CD4-positive, alpha-beta T cell (primary cell): ENCODE measurements at regions not wholly inside any gene's neighbourhood (a gene's known extent, or its start where the extent isn't known, plus 50 kb on each side); places are given as distances from the start of the nearest gene placed in this dataset.

Experiments used
- ATAC-seq: fragments of 200-7000 bp; cut with Tn5 transposase; one replicate; pipeline ENCODE4 v1.10.0; 2022; ENCODE audit warnings: mild to moderate bottlenecking; ENCODE audit not compliant: poor library complexity
- CTCF ChIA-PET: fragments of 350-600 bp; sonication (Branson Sonifier 250); formaldehyde crosslinking; loops from one replicate; lab custom pipeline; 2021; ENCODE audit warnings: antibody characterized with exemption, inconsistent platforms; lab: Charles Lee
- POLR2A ChIA-PET: fragments of 350-600 bp; sonication (Branson Sonifier 250); formaldehyde crosslinking; loops from one replicate; lab custom pipeline; 2021; ENCODE audit warnings: antibody characterized with exemption, inconsistent platforms; lab: Charles Lee
- DNase-seq, 14 experiments: peaks; one replicate each; pipeline ENCODE4 v3.0.0-alpha.2; 2013 to 2020; ENCODE audit warnings: mixed read lengths in 2 of 14
- H3K27ac ChIP-seq, 2 donors: one replicate each; pipeline versions ENCODE4 v1.5.1 to v1.7.0; 2013; ENCODE audit warnings: low read length in 2 of 2, low read depth in 1 of 2, mild to moderate bottlenecking in 1 of 2
- H3K27me3 ChIP-seq, 2 experiments: 1 replicate in 1 of 2; 2 replicates in 1 of 2; pipeline versions ENCODE4 v1.6.1 to v1.7.0; 2013; ENCODE audit warnings: low read length in 2 of 2, control low read depth in 1 of 2, mild to moderate bottlenecking in 1 of 2, moderate library complexity in 1 of 2; ENCODE audit not compliant: insufficient read depth in 2 of 2, control insufficient read depth in 1 of 2
- H3K36me3 ChIP-seq: one replicate; pipeline ENCODE4 v1.6.1; 2013; ENCODE audit warnings: low read length, control low read depth; ENCODE audit not compliant: insufficient read depth
- H3K4me1 ChIP-seq: one replicate; pipeline ENCODE4 v1.6.1; 2013; ENCODE audit warnings: low read length, control low read depth; ENCODE audit not compliant: insufficient read depth
- H3K4me3 ChIP-seq: one replicate; pipeline ENCODE4 v1.5.1; 2013; ENCODE audit warnings: mild to moderate bottlenecking, low read length, moderate library complexity
- H3K9me3 ChIP-seq, 2 experiments: 1 replicate in 1 of 2; 2 replicates in 1 of 2; pipeline versions ENCODE4 v1.6.1 to v1.7.0; 2013; ENCODE audit warnings: low read length in 2 of 2, mild to moderate bottlenecking in 2 of 2, control low read depth in 1 of 2, moderate library complexity in 1 of 2; ENCODE audit not compliant: control insufficient read depth in 1 of 2, insufficient read depth in 1 of 2
- H3K27ac Mint-ChIP-seq: one replicate; pipeline ENCODE4 v1.8.0; 2020; ENCODE audit warnings: mixed read lengths
- H3K27me3 Mint-ChIP-seq: one replicate; pipeline ENCODE4 v1.8.0; 2021; ENCODE audit warnings: mixed read lengths
- H3K36me3 Mint-ChIP-seq: one replicate; pipeline ENCODE4 v1.8.0; 2021; ENCODE audit warnings: low read depth, mixed read lengths
- H3K4me1 Mint-ChIP-seq: one replicate; pipeline ENCODE4 v1.8.0; 2021; ENCODE audit warnings: low read depth, mixed read lengths
- H3K4me3 Mint-ChIP-seq: one replicate; pipeline ENCODE4 v1.8.0; 2020; ENCODE audit warnings: mild to moderate bottlenecking, mixed read lengths
- H3K9me3 Mint-ChIP-seq: one replicate; pipeline ENCODE4 v1.8.0; 2020; ENCODE audit warnings: mixed read lengths
- intact Hi-C, 2 experiments: fragments of 100-400 bp; cut with DNase I in 1 of 2; cut with micrococcal nuclease in 1 of 2; formaldehyde crosslinking; loops; one replicate each; pipeline versions ENCODE4 v1.15.1 to v1.9.0; 2023 to 2025; cut with DNase I, micrococcal nuclease
- TF ChIP-seq, protein P1 (sequence below): fragments of 200-600 bp; IDR thresholded peaks from one replicate; pipeline ENCODE4 v1.8.0; 2022; ENCODE audit warnings: antibody characterized with exemption, mild to moderate bottlenecking

DNA sequence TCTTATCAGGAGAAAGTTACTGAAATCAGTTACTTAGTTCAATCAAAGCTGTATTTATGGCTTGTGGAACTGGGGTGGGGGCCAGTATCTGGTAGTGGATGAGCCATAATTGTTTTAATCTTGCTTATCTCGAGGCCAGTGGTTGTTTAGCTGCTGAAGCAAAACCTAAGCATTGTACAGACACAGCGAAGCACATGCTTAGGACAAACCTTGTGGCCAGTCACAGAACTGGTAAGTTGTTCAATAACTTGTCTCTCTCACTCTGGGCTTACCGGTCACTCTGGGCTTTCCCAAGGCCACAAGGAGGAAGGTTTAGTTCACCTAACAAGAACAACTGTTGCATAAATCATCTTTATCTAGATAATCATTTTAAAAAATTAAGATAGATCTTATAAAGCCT is 296.6 kb upstream of the NETO1 start:
- H3K36me3 Mint-ChIP-seq: no peaks in the 10 kb centered on the region
- H3K27ac Mint-ChIP-seq: no peak overlapping the region
- ChIA-PET CTCF (no interaction called here), POLR2A (no interaction called here)
- ATAC-seq (no peak), DNase-seq (no peak)
- Histone ChIP-seq H3K27me3 (no peaks in the 10 kb centered on the region), H3K27ac (no peak overlapping the region), H3K4me1 (no peaks in the 10 kb centered on the region), H3K9me3 (peaks cover 0 to 3% of the 10 kb centered on the region in 2 experiments), H3K36me3 (no peaks in the 10 kb centered on the region), H3K4me3 (no peak overlapping the region)
- H3K4me1 Mint-ChIP-seq: no peaks in the 10 kb centered on the region
- H3K4me3 Mint-ChIP-seq: no peak overlapping the region
- intact Hi-C loops: no loop called here
- H3K9me3 Mint-ChIP-seq: peaks cover 11% of the 10 kb centered on the region
- H3K27me3 Mint-ChIP-seq: no peaks in the 10 kb centered on the region
- TF ChIP-seq, protein P1, sequence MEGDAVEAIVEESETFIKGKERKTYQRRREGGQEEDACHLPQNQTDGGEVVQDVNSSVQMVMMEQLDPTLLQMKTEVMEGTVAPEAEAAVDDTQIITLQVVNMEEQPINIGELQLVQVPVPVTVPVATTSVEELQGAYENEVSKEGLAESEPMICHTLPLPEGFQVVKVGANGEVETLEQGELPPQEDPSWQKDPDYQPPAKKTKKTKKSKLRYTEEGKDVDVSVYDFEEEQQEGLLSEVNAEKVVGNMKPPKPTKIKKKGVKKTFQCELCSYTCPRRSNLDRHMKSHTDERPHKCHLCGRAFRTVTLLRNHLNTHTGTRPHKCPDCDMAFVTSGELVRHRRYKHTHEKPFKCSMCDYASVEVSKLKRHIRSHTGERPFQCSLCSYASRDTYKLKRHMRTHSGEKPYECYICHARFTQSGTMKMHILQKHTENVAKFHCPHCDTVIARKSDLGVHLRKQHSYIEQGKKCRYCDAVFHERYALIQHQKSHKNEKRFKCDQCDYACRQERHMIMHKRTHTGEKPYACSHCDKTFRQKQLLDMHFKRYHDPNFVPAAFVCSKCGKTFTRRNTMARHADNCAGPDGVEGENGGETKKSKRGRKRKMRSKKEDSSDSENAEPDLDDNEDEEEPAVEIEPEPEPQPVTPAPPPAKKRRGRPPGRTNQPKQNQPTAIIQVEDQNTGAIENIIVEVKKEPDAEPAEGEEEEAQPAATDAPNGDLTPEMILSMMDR: no peak

DNA sequence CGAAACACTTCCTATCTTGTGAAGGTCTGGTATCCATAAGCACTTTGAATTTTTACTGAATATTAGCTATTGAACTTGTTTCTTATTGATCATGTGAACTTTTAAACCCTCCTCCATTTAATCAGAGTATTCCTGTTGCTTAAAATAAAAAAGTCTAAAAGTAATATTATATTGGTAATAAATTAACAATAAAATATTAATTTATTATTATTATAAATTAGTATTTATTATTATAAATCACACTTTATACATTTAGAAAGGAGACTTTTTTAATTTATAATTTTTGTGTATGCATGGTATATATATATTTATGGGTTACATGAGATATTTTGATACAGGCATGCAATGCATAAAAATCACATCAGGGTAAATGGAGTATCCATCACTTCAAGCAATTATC is 295.4 kb upstream of the NETO1 start:
- TF ChIP-seq, protein P1: no peak
- H3K36me3 ChIP-seq: no peaks in the 10 kb centered on the region
- peaks cover 10% of the 10 kb centered on the region for H3K9me3 Mint-ChIP-seq
- DNase-seq (no peak), ATAC-seq (no peak)
- no peaks in the 10 kb centered on the region for H3K27me3 ChIP-seq
- ChIA-PET CTCF (no interaction called here), POLR2A (no interaction called here)
- H3K27ac Mint-ChIP-seq: no peak overlapping the region
- no peaks in the 10 kb centered on the region for H3K36me3 Mint-ChIP-seq
- H3K4me1 Mint-ChIP-seq: no peaks in the 10 kb centered on the region
- H3K9me3 ChIP-seq: peaks cover 0 to 3% of the 10 kb centered on the region in 2 experiments
- H3K4me3 ChIP-seq: no peak overlapping the region
- H3K27me3 Mint-ChIP-seq: no peaks in the 10 kb centered on the region
- H3K4me1 ChIP-seq: no peaks in the 10 kb centered on the region
- H3K4me3 Mint-ChIP-seq: no peak overlapping the region
- intact Hi-C loops: no loop called here
- no peak overlapping the region for H3K27ac ChIP-seq

DNA sequence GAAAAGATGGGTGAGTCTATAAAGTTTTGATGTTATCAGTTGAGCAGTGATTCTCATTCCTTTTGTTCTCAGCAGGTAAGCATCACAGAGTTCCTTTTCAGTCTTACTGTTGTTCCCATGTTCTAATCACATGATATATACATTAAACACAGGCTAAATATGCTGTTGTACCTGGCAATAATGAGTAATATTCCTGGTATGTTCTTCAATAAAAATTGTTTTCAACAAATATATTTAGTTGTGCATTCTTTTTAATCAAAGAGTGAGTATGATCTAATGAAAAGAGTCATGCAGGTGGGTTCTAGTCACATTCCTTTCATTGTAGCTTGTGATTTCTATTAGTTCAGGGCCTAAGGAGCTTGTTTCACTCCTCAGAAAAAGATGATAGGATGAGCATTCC is 288.3 kb upstream of the NETO1 start:
- POLR2A ChIA-PET: no interaction called here
- H3K9me3 Mint-ChIP-seq: no peaks in the 10 kb centered on the region
- H3K27ac Mint-ChIP-seq: no peak overlapping the region
- peaks cover 0 to 20% of the 10 kb centered on the region in 2 experiments for H3K9me3 ChIP-seq
- no peak overlapping the region for H3K27ac ChIP-seq
- H3K36me3 ChIP-seq: no peaks in the 10 kb centered on the region
- no peaks in the 10 kb centered on the region for H3K4me1 Mint-ChIP-seq
- H3K27me3 Mint-ChIP-seq: no peaks in the 10 kb centered on the region
- TF ChIP-seq, protein P1: no peak
- ATAC-seq (no peak), DNase-seq (no peak)
- no peaks in the 10 kb centered on the region for H3K27me3 ChIP-seq
- H3K4me1 ChIP-seq: no peaks in the 10 kb centered on the region
- no peaks in the 10 kb centered on the region for H3K36me3 Mint-ChIP-seq
- H3K4me3 Mint-ChIP-seq: no peak overlapping the region
- intact Hi-C loops: no loop called here
- no peak overlapping the region for H3K4me3 ChIP-seq
- CTCF ChIA-PET: no interaction called here
